HG03039 (cell line): ENCODE measurements at regions not wholly inside any gene's neighbourhood (a gene's known extent, or its start where the extent isn't known, plus 50 kb on each side); places are given as distances from the start of the nearest gene placed in this dataset.

Experiments used
- ATAC-seq: cut with Tn5 transposase; IDR thresholded peaks from one replicate; pipeline ENCODE4 v1.9.1; 2021; ENCODE audit warnings: mild to moderate bottlenecking, moderate library complexity; ENCODE audit not compliant: unreplicated experiment

DNA sequence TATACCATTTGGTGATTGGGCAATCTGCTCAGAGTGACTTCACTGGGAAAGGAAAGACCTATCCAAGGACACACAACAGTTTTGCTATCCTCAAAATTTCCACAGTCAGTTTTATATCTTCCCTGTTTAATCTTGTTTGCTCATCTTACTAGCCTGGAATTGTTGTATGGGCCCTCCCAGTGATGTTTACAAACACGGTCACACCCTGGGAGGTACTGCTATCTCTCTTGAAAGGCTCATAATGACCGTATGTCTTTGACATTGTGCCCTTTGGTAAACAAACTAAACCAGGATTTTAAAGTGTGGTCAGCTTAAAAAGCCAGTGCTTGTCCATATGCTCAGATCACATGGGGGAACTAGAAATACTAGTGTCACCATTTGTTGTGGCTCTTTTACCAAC lies 277.0 kb downstream of the CDH2 start:
- ATAC-seq: no peak

DNA sequence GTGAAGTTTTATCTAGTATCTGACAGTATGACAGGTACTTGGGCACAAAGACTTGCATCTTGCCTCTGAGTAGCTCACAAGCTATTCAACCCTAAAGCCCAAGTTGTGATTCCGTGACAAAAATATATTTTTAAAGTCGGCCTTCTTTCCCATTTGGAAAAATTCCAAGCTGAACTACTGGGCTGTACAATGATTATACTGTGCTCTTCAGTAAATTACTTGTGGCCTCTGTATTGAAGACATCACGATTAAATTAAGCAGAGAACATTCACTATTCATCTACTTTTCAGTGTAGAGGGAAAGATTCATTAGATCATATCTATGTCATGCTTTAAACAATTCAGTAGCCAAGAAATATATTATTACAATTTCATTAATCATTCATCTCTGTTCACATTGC lies 282.2 kb downstream of the CDH2 start:
- no peak for ATAC-seq

DNA sequence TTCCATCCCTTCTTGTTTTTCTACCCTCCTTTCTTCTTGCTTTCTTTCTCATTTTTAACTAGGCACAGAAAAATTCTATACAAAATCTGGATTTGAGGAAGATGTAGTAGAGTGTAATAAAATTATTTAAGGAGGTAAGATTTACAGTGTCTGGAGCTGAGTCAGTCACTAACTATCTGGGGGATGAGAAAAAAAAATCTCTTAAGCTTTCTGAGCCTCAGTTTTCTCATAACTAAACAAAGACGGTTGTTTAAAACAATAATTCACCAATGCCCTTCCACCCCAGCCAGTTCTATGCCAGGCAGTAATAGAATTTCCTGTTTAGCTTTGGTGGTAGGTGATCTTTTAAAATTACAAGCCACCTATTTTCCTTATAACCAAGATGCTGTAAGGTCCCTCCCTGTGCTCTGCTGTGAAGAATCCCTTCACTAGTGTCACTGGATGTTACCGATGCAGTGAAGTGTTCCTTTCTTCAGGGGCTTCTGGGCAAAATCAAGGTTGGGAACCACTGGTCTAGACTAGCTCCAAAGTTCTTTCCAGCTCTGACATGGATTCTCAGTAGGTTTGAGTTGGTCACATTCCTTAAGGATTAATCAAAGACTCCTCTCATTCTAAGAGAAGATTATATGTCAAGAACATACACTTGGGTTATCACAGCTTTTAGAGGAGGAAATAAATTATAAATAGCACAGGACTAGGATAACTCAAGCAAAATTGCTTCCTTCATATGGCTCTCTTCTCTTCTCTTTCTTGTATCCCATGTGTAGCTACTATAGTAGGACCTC lies 289.0 kb downstream of the CDH2 start:
- ATAC-seq: no peak

DNA sequence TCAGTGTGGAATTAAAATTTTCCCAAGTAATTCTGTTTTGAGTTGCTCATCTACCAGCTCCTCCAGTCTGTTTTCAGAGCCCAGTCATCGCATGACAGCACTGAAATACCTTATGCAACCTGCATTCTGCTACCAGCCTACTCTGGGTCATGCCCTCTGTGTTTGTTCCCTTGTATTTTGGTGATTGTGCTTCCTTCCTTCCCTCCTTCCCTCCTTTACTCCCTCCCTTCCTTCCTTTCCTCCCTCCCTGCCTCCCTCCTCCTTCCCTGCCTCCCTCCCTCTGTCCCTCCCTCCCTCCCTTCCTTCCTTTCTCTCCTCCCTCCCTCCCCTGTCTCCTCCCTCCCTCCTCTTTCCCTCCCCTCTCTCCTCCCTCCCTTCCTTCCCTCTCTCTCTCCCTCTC lies 289.6 kb downstream of the CDH2 start:
- ATAC-seq: no peak

DNA sequence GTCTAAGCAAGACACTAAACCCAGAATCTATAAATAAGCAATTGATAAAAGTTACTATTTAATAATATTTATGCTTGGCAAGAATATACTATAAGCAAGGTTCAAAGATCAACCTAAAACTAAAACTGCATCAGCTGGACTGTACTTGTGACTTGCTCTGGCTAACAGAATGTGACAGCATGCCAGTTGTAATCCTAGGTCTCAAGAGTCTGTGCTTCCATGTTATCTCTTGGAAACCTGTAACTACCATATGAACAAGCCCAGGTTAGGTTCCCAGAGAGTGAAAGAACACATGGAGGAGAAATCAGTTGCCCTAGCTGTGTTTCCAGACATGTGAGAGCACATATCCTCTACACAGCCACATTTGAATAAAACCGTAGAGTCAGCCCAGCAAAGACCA lies 297.4 kb downstream of the CDH2 start:
- ATAC-seq: no peak

DNA sequence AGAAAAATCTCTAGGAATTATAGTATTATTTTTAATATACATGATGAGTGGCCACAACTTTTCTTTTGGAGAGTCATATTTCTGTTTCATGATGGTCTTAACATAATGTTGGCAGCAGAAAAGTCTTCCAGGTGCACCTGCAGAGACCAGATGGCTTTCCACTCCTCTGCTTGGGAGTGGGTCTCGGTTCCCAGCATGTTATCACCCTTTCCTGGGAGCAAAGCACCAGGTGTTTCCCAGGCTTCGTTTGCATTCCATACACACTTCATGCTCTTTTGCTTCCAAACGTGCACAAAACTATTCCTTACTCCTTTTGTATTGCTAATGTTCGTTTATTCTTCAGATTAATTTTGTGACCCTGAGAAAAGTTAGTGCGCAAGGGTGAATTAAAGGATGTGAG lies 305.2 kb downstream of the CDH2 start:
- ATAC-seq: no peak

DNA sequence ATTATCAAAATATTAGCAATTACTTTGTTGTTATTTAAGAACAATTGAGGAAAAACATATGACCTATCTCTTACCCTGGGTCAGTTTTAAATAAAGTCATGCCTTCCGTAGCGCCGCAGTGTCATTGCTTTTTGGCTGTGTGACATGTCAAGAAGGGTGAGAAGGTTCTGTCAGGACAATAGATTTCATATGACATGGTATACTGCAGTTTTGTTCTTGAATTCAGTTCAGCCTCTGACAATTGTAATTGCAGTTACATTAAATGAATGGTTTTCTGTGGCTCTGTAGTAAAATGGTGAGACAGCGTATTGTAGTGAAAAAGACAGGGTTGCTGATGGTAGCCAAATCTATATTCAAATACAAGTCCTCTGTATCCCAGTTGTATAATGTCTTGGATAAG lies 307.2 kb downstream of the CDH2 start:
- ATAC-seq: no peak

DNA sequence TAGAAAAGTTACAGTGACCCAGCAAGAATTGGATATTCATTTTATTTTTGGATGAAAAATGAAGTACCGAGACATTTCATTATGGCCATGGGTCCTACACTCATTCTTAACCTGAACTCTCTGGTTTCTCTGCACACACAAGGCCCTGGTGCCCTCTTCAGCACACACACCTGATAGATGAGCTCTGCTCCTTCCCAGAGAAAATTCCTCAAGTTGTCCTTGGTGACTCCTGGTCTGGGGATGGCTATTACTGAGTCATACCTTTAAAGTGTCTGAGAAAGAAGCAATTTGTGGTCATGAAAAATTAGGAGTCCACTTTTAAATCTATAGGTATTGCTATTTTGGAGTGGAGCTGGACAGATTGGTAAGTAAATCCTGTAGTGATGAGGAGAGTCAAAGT lies 311.5 kb downstream of the CDH2 start:
- ATAC-seq: no peak

DNA sequence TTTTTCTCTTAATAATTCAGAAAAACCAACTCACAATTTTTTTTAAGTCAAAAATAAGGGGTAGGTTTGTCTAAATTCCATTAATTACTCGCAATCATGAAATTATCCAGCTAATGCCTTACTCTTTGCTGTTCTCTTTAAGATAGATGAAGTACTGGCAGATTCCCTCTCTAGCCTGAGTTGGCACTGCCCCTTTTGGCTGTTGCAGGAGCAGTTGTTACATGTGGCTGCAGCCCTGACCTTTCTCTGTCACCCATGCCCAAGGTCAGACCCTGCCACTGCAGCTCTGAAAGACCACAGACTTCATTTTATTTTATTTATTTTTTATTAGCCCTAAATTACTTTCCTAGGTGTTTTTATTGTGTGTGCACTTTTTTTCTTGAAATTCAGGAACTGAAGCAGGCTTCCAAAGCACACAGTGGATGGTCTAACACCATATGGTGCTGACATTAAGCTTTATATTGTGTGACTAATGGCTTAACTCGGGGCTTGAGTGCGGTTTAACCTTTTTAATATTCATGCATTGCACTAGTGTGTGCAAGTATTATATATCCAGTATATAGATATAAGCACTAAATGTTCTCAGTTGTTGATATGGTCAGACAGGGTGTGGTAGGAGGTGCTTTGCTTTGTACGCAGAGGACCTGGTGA lies 313.0 kb downstream of the CDH2 start:
- ATAC-seq: no peak

DNA sequence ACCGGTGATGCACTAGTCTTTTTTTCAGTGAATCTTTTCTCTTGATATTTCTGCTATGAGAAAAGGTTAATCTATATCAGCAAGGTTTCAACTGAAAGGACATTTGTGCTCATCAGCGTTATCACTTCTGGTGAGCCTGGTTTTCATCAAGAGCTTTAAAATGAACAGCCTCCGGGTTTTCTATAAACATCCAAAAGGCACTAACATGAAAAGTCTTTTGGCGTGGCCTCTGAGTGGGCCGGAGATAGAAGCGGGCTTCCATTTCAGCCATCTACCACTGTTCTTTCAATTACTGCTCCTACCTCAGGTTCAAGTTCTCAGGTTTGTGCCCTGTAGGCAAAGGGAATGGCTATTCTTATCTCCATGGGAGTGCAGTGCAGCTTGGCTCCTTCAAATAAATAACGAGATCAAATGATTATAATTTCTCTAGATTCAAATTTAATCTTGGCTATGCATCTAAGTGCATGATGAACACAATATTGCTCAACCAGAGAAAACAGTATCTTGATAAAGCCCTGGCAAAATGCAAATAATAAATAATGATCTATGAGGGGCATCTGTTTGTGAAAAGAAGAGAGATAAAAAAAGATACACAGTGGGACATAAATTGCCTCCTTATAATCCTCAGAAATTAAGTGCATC lies 314.8 kb downstream of the CDH2 start:
- ATAC-seq: no peak

DNA sequence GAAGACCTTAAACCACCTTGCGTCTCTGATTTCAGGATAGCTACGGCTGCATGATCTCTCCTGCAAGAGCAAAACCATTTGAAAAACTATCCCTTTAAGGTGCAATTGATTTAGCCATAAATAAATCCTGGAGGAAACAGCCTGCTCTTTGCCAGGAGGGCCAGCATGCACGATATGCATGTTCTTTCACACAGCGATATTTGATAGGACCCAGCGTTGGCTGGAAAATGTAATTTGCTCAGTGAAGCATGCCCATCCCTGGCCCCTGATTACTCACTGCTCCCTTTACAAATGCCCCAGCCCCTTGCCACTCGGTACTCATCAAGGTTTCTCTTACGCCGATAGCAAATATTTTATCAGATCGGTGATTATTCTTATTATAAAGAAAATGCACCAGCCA lies 315.4 kb downstream of the CDH2 start:
- ATAC-seq: no peak

DNA sequence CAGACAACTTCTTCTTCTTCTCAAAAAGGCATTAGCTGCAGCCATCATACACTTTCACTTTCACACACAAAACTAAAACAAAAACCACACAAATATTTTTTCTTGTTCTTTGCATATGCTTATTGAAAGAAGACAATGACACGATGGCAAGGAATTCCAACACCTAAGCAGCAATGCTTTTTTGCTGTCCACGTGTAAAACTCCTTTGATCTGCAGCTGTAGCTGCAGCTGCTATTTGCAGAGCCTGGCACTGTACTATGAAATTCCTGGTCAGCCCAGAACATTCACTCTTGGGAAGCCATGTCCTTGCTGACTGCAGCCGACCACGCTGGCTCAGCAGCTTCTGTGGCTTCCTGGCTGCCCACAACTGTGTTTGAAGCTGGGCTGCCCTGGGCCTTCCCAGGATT lies 316.2 kb downstream of the CDH2 start:
- no peak for ATAC-seq

DNA sequence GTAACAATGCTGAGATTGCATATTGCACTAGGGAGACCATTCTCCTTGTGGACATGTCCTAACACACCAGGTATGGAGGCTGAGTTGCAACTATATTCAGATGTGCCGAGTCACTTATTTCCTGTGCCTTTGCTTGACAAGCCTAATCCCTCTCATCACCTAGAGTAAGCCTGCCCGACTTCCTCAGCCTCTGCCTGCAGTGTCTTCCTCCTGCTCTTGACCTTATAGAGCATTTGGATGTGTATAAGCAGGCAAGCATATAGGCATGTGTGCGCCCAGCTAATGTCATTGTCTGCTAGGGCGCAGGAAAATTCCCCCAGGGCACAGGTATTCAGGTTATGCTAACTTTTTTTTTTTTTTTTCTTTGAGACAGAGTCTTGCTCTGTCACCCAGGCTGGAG lies 316.9 kb downstream of the CDH2 start:
- ATAC-seq: no peak

DNA sequence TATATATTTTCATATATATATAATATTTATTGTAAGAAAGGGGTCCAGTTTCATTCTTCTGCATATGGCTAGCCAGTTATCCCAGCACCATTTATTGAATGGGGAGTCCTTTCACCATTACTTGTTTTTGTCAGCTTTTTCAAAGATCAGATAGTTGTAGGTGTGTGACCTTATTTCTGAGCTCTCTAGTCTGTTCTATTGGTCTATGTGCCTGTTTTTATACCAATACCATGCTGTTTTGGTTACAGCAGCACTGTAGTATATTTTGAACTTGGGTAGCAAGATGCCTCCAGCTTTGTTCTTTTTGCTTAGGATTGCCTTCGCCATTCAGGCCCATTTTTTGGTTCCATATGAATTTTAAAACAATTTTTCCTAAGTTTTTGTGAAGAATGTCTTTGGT lies 320.1 kb downstream of the CDH2 start:
- no peak for ATAC-seq

DNA sequence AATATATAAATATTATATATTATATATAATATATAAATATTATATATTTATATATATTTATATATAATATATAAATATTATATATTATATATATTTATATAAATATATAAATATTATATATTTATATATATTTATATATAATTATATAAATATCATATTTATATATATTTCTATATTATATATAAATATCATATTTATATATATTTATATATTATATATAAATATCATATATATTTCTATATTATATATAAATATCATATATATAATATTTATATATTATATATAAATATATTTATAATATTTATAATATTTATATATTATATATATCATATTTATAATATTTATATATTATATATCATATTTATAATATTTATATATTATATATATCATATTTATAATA lies 321.4 kb downstream of the CDH2 start:
- ATAC-seq: no peak

DNA sequence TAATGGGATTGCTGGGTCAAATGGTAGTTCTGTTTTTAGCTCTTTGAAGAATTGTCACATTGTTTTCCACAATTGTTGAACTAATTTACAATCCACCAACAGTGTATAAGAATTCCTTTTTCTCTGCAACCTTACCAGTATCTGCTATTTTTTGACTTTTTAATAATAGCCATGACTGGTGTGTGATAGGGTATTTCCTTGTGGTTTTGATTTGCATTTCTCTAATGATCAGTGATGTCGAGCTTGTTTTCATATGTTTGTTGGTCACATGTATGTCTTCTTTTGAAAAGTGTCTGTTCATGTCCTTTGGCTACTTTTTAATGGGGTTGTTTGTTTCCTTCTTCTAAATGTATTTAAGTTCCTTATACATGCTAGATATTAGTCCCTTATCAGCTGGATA lies 322.3 kb downstream of the CDH2 start:
- no peak for ATAC-seq

DNA sequence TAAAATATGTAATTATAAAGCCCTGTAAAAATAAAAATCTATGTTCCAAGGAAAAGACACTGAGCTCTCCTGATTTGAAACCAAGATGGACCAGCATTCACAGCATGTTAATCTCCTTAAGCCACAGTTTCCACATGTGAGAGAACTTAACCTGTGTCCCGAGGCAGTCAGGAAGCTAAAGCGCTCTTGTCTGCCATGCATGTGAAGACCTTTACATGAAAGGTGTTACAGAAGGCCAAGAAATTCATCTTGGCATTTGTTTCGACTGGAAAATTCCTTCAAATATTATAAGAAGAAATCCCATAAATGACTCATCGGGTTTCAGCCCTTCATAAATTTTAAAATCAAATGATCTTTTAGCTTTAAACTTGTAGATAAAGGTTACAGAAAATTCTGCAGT lies 328.6 kb downstream of the CDH2 start:
- no peak for ATAC-seq

DNA sequence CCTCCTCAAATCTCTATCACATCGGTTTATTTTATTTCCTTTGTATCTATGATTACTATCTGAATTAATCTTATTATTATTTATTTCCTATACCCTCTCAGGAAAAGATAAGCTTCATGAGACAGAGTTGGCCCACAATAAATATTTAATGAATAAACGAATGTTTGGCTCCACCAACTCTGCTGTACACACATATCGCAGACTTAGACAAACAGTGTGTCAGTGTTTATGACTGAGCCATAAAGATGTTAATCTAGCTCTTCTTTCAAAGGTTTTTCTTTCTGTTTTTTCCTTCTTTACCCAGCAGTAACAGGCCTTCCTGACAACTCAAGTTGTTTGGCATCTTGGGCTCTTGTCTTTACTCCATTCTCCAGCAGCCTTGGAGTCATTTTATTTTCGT lies 329.5 kb downstream of the CDH2 start:
- ATAC-seq: no peak

DNA sequence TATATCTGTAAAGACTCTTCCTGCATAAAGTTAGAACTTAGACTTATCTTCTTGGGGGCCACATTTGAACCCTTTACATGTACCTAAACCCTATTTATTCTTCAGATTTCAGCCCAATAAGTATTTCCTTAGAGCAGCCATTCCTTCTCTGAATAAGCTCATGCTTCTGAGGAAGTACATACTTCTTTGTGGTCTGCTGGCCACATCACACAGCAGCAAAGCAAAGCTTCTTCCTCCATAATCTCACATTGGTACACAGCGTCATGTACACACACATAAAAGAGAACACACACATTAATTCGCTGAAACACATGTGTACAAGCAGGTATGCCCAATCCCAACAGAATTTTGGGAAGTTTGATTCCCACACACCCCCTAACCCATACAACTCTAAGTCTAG lies 331.0 kb downstream of the CDH2 start:
- no peak for ATAC-seq

DNA sequence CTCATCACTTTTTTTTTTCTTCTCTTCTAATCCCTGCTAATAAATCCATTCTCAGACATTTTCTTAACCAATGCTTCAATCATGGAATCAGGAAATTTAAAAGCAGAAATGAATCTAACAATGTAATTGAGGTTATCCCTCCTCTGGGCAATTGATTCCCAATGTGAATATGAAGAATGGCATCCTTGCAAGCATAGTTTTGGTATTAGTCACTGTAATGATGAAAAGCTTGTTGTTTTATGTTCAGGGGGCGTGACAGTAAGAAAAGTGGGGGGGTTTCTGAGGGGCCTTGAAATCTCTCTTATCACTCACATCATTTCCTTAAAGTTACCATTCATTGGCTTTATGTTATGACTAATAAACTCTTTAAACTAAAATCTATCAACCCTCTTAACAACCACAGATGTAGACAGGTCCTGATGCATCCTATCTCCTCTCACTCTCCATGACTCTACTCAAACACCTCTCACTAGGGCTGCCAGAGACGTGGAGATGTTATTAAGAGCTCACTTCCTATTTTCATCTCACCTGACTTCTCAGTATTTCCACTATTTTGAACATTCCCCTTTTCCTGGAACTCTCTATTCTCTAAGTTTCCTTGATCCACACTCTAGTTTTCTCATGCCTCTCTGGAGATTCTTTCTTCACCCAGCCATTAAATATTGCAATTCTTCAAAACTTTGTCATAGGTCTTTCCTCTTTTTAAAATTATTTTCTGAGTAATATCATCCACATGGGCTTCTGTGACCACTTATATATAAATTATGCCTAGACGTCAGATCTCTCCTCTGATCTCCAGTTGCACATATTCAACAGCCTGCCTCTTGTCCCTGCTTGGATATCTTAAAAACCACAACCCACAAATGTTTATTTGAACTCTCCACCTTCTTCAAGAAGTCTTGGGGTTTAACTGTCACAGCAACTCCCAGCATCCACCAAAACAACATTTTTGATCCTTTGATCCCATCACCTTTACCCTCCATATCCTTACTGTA lies 332.9 kb downstream of the CDH2 start:
- no peak for ATAC-seq

DNA sequence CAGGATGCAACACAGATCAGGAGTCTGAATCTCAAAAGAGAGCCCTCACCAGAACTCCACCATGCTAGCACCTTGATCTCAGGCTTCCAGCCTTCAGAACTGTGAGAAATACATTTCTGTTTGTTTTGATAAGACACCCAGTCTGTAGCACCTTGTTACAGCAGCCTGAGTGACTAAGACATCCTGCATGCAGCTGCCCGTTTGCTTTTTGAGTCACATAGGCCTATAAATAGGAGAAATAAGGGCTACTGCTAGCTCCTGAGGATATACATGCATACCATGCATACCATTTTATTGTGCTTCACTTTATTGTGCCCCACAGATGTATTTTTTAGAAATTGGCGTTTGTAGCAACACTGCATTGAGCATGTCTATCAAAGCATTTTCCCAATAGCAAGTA lies 337.8 kb downstream of the CDH2 start:
- no peak for ATAC-seq
